C4-2B (cell line): ENCODE measurements at regions not wholly inside any gene's neighbourhood (a gene's known extent, or its start where the extent isn't known, plus 50 kb on each side); places are given as distances from the start of the nearest gene placed in this dataset.

ENCODE experiments used
- ZFX ChIP-seq: fragments of 450-650 bp; IDR thresholded peaks from 2 replicates; pipeline ENCODE4 v1.6.1; 2017
- TF ChIP-seq, protein P1 (sequence below): fragments of 450-650 bp; conservative IDR thresholded peaks from 2 replicates; pipeline ENCODE4 v1.5.1; 2017; ENCODE audit warnings: mild to moderate bottlenecking

DNA sequence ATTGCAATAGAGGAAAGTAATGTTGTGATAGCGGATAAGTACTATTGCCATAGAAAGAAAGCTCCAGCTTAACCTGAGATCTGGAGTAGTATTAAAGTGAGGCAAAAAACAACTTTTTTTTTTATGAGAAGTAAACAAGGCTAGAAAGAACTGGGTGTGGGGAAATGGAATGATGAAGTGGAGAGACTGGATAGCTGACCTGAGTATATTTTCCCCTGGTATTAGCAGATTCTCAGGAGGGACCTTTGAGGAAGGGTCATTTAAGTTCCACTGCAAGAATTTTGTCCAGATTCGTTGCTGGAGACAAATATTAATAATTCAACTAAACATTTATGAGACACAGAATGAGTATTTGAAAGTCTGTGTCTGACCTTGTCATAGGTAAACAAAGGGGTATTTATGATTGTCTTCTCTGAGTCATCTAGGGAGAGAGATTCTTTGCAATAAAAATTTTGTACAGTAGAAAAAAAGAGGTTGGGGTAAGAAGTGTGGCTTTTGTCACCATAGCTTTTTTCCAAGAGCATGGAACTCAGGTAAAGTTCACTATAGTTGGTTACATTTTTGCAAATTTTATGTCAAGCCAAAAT is 2095.9 kb downstream of the ARAP2 start:
- TF ChIP-seq, protein P1, sequence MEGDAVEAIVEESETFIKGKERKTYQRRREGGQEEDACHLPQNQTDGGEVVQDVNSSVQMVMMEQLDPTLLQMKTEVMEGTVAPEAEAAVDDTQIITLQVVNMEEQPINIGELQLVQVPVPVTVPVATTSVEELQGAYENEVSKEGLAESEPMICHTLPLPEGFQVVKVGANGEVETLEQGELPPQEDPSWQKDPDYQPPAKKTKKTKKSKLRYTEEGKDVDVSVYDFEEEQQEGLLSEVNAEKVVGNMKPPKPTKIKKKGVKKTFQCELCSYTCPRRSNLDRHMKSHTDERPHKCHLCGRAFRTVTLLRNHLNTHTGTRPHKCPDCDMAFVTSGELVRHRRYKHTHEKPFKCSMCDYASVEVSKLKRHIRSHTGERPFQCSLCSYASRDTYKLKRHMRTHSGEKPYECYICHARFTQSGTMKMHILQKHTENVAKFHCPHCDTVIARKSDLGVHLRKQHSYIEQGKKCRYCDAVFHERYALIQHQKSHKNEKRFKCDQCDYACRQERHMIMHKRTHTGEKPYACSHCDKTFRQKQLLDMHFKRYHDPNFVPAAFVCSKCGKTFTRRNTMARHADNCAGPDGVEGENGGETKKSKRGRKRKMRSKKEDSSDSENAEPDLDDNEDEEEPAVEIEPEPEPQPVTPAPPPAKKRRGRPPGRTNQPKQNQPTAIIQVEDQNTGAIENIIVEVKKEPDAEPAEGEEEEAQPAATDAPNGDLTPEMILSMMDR, result no peak
- TF ChIP-seq ZFX, result no peak
